ENCODE measurements at regions not wholly inside any gene's neighbourhood (a gene's known extent, or its start where the extent isn't known, plus 50 kb on each side); places are given as distances from the start of the nearest gene placed in this dataset.

- DNase-seq: no peak
These were observed 283.0 kb upstream of the ITGA1 start for GRCh38 chr5:52504584-52505240.

GRCh38 chr5:52517667-52518066, 270.0 kb upstream of the ITGA1 start:
- no peak for DNase-seq

DNA sequence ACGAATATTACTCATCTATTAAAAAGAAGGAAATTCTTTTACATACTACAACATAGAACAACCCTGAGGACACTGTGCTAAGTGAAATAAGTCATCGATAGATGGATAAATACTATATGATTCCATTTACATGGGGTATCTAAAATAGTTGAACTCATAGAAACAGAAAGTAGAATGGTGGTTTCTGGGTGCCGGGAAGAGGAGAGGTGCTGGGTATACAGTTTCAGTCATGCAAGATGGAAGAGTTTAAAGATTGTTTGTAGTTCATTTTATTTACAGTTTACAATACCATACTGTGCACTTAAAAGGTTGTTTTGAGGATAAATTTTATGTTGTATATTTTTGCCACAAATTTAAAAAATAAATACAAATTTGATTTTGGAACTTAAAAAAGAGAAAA, 267.5 kb upstream of the ITGA1 start:
- no peak for DNase-seq

GRCh38 chr5:52521236-52521635, 266.5 kb upstream of the ITGA1 start:
- DNase-seq: no peak

GRCh38 chr5:52523701-52524100, 264.0 kb upstream of the ITGA1 start:
- no peak for DNase-seq

GRCh38 chr5:52531105-52531504, 256.6 kb upstream of the ITGA1 start:
- DNase-seq: peak; percentile 42

GRCh38 chr5:52543594-52543993, 244.1 kb upstream of the ITGA1 start:
- DNase-seq: no peak

DNA sequence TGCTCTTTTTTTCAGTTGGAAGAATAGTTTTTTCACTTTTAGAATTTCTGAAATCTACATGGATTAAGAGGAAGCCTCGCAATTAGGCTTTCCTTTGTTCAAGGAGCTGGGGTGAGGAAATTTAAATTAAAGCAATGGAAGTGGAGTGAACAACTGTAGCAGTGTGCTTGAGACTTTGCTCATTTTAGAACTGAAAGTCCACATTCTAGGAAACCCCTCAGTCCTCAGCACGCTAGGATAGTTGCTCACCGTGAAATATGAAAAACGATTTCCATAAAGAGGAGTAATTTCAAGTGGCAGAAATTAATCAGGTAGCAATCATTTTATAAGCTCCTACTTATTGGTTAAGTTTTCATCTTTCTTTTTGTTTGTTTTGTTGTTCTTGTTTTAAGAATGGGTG, 243.0 kb upstream of the ITGA1 start:
- no peak for DNase-seq

- DNase-seq: no peak
These were observed 233.4 kb upstream of the ITGA1 start for GRCh38 chr5:52554293-52554692.

DNA sequence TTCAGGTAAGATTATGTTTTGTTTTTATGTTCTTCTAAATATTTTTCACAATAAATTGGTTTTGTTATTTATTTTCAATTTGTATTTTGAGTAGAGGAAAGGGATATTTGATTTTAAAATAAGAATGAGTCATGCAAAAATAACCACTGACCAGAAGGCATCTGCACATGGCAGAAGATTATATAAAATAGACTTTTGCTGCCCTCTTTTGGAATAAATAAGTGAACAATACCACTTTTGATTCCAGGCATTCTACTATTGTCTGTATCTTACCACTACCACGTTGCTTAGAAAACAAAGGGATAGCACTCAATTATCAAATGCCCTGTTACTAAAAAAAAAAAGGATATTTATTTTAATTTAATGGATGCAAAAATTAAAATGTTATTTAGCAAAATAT, 227.3 kb upstream of the ITGA1 start:
- peak; percentile 81 for DNase-seq

DNA sequence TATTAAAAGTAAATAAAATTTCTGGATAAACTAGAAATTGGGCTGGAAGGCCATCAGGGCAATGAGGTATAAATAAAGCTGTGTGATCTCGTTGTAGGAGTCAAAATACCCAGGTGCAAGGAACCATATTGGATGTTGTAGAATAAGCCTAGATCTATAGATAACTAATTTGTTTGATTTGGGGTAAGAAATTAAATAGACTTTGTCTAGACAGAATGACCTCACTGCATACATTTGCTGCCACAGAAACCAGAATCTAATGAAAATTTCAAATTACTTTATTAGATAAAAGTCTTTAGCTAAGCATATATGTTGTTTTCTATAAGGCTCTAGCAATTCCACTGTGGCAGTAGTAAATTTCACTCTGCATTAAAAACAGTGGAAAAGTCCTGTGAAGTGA, 225.2 kb upstream of the ITGA1 start:
- DNase-seq: no peak

DNA sequence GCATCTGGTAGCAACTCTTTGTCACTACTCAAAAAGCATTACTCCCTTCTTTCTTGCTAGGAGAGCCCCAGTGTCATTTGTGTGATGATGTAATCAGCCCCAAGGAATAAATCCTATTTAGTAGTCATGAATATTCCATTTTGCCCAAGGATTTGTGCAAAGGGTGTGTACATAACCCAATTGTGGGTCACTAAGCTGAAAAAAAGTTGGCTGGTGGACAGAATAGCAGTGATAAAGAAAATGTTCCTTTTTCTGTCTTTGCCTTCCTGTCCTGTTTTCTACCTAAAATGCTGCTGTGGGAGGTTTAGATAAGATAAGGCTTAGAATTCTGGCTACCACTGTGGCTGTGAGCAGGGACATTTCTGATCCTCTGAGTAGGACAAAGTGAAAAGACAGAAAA, 223.1 kb upstream of the ITGA1 start:
- no peak for DNase-seq

DNA sequence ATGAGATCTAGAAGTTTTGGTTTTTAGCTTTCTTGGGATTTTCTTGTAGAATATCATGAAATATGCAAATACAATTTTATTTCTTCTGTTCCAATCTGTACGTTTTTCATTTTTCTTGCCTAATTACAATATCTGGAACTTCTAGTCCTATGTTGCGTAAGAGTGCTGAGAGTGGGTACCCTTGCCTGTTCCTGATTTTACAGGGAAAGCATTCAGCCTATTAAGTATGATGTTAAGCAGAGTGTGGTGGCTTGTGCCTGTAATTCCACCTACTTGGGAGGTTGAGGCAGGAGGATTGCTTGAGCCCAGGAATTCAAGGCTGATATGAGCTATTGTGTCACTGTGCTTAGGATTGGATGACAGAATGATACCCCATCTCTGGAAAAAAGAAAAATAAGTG, 210.2 kb upstream of the ITGA1 start:
- DNase-seq: no peak

DNA sequence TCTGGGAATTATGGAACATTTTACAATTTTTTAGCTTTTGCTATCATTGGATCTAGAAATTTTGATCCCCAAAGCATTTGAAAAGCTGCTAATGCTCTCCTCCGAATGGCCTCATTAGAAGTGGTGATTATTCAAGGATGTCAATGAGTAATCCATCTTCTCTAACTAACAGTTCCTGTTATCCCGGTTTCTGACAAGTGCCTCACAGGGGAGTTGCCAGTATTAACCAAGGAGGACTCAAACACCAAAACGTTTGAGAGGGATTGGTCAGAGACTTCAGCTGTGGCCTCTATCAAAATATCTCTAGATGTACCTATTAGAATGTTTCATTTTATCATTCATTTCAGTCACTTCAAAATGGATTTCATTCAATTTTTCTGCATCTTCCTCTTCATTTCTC, 208.3 kb upstream of the ITGA1 start:
- peak; percentile 92 for DNase-seq

- peak; percentile 19 for DNase-seq
These were observed 206.8 kb upstream of the ITGA1 start for GRCh38 chr5:52580921-52581320.

- peak; percentile 4 for DNase-seq
These were observed 205.4 kb upstream of the ITGA1 start for GRCh38 chr5:52582313-52582712.

DNA sequence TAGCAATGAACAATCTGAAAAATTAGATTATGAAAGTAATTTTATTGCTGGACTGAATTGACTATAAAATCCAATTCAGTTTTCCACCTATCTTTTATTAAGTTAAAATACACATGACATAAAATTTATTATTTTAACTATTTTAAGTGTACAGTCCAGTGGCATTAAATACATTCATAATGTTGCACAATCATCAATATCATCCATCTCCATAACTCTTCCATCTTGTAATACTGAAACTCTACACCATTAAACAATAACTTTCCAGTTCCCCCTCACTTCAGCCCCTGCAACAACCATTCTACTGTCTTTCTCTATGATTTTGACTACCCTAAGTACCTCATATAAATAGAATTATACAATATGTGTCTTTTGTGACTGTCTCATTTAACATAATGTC, 200.6 kb upstream of the ITGA1 start:
- no peak for DNase-seq

DNA sequence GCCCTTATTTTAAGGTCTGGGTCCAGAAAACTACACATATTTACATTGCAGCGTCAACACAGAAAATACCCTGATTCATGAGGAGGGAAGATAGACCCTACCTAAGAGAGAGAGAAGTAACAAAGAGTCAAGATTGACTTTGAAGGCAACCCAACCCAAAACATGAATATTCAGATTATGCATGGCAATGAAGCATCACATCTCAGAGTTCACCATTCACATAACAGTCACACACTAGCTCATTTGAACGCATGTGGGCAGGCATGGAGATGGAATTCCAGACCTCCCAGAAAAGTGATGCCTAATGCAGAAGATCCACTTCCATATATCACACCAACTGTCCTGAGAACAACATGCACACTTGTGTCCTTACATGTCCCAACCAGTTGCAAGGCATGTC, 190.1 kb upstream of the ITGA1 start:
- no peak for DNase-seq

DNA sequence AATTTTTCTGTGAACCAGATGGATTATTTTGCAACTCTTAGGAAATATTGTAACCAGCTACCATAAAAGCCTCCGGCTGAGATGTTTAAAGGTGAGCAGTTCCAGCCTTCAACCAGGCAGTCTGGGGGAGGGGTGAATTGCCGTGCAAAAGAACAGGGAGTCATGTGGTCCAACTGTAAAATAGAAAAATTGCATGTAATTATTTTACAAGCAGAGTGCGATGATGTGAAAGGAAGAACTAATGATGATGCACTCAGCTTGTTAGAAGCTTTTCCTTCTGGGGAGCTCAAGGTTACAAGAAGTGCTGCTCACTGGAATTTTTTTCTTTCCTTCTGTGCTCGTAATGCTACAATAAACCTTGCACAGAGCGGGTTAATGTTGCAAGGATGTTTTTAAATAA, 188.7 kb upstream of the ITGA1 start:
- DNase-seq: no peak

GRCh38 chr5:52603778-52604554, 183.8 kb upstream of the ITGA1 start:
- peak; percentile 9 for DNase-seq

- no peak for DNase-seq
These were observed 182.1 kb upstream of the ITGA1 start for GRCh38 chr5:52605317-52606313.

DNA sequence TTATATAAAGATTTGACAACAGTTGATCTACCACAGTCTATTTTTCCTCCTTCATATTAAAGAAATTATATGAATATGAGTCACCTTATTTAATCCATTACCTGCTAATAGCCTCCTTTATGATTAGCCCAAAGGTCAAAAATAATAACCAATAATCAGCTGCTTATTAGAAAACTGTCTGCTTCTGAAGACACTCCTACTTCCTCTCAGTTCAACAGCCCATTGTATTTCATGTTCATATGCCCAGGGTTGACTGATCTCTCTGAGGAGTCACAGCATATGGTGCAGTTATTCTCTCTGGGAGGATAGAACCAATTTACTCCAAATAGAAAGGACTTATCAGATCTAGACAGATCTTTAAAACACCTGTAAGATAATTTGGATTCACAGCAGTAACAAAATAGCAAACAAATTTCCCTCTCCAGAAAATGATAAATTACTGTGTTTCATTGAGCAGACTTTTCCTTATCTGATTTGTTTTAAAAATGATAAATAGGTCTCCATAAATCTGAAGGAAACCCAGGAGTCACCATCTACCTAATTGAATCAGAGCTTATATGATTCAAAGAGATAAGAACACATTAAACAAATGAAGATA, 180.4 kb upstream of the ITGA1 start:
- DNase-seq: no peak

DNA sequence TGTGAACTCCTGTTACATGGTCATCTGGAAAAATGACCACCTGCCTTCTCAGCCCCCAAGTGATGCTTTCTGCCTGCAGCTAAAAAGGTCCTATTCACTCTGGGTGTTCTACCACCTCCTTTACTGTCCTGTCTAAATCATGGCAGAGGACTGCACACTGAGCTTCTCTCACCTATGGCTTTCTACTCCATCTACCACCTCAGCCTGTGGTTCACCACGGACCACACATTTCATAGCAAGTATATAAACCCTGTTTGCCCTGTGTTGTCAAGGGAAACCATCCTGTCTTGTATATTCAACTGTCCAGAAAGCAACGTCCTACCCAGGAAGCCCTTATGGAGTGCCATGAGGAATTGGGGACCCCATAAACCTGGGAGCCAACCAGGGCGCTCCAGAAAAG, 167.4 kb upstream of the ITGA1 start:
- DNase-seq: no peak

All from DMS53 (cell line).